HG03469 (cell line): ENCODE measurements at regions not wholly inside any gene's neighbourhood (a gene's known extent, or its start where the extent isn't known, plus 50 kb on each side); places are given as distances from the start of the nearest gene placed in this dataset.

Experiments
- ATAC-seq: cut with Tn5 transposase; IDR thresholded peaks from one replicate; pipeline ENCODE4 v1.9.1; 2021; ENCODE audit warnings: mild to moderate bottlenecking, moderate library complexity, moderate number of reproducible peaks; ENCODE audit not compliant: unreplicated experiment

DNA sequence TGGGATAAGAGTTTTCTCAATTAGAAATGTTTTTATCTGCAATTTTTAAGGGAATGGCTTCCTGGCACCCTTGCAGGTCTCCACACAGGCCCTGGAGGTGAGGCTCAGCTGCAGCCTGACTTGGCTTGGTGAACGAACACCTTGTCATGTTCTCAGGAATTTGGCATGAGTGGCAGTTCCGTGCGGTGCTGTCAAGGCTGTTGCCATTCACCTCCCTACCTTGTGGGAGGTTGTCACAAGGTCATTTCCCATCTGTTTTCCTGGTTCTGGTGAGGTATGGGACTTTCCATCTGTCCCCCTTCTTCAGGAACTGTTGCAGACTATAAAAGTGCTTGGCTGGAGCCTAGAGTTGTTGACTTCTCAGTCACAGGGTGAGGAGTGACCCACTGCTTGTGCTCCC, 82.9 kb downstream of the ELOVL4 start:
- no peak for ATAC-seq

DNA sequence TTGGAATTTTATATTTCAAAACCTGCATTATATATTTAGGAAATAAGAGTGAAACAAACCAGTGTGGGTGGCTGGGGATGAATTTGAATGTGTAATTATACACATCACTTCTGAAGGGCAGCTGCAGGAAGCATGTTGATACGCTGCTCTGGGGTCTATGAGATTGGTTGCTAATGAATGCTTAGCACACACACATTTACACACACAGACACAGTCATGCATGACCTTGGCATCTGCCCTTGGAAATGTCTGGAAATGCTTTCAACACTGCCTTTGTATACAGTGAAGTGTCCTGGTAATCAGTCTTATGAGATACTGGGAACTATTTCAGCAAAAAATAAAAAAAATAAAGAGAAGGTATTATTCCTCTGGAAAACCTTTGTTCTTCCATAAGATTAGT, 83.4 kb downstream of the ELOVL4 start:
- no peak for ATAC-seq

GRCh38 chr6:79863566-79863965, 83.8 kb downstream of the ELOVL4 start:
- ATAC-seq, result no peak

DNA sequence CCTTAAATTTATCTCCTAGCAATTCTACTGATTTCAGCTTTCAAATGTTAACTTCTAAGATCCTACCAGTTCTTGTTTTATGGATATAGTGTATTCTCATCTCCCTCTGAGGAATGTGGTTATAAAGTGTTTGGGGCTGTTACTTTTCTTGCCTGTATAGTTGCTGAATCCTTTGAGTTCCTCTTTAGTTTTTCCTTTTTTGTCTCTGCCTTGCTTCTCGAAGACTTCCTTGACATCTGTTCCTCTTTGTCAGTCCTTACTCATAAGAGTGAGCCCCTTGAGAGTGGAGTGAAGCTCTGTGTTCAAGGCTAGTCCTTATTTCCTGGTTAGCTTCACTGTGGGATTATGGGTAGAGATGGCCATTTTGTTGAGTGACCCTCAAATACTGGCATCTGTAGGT, 84.6 kb downstream of the ELOVL4 start:
- ATAC-seq, result no peak

DNA sequence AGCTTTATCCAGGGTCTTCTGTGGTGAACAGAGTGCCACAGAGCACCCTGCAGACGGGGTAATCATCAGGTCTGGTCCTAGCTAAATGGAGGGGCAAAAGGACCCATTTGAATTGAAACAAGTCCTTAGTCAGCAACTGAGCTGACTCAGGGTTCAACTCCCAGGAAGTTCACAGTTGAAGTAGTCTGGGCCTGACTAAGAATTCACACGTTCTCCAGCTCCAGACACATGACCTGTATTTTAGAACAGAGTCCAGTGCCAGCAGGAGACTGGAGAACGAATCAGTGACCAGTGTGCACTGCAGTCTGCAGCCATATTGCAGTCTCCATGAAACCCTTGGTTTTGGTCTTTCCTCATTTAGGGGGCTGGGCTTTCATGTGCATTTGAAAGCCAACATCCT, 85.2 kb downstream of the ELOVL4 start:
- no peak for ATAC-seq

GRCh38 chr6:79861023-79861422, 86.3 kb downstream of the ELOVL4 start:
- no peak for ATAC-seq

DNA sequence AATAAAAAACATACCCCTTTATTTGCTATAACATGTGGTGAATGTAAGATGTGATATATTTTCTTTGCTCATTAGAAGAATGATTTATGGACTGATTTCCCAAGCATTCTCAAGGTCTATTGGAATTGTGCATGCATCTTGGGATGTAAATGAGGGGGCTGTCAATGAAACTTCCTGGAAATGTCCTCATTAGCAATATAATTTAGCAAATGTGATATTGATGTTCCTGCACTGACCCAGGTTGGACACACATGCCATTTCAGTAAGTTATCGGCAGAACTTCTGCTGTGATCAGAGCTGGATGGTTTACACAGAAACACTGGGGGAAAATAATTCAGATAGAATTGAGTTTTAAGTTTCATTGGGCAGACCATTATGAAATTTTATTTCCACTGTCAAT, 99.9 kb downstream of the ELOVL4 start:
- ATAC-seq, result no peak

DNA sequence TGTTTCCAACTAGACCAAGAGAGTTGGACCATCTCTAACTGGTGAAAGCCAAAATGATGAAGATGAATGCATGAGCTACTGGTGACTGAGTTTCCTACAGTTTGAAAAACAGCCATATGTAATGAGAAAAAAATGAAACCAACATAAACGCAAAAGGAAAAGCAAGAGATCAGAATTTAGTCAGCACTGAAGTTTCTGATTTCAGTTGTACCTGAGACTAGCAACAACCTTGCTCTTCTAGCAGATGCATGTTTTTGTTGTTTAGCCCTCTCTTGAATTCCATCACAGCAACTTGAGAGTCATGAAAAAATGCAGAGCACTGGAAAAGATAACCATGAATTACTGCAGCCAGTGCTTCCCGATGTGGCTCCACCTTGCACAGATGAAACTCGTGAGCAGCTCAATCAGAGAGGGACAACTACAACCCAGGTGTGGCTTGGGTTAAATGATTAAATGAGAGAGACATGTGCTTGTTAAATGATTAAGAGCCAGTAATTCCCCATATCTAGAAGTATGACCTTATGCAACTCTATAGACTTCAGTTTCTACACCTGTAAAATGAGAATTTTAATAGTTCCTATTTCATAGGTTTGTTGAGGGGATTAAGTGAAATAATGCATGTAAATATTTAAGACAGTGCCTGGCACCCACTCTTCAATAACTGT, 104.8 kb downstream of the ELOVL4 start:
- ATAC-seq, result no peak

DNA sequence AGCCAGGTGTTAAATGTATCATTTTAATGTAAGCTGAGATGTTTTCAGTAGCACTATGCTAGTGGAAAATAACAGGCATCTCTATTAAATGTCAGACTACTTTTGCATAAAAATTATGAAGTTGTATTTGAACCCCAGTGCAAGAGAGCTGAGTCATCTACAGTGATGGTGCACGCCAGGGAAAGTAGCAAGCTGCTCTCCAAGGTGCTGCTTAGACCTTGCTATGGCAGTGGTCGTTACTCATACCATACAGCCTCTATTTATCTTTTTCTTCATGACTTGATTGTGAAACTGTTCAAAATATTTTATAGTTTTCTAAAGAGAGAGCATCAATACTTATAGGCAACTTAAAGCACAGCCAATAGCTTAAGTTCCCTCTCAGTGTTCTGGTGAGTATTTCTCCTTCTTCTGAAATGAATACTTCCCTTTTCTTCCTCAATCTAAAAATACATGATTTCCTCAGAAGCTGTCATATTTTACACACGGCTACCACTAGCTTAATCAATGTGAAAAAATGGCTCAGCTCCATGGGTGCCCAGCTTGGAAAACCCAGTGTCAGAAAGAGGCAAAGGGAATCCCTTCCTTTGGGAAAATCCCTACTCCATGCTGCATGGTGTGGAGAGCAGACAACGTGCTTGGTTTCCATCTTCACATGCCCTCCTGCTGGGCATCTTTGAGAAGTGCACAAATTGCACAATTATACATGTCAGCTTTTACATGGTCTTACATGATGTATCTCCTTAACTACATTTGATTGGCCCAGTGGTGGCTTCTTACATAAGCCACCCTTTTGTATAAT, 105.6 kb downstream of the ELOVL4 start:
- no peak for ATAC-seq

DNA sequence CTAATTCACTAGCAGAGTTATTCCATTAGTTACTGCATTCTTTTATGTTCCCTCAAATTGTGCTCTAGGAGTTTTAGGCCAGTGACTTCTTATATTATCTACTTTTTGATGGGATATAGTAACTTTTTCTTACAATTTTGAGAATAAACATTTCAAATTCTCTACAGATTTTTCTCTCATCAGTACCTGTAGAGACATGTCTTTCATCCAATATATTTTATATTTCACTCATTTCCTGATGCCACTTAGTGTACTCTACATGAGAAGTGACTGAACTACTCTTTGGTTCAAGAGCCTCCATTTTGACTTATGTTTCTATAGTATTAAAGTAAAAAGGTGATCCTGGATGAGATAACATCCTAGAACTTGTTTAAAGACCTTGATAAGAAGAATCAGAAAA, 108.5 kb downstream of the ELOVL4 start:
- no peak for ATAC-seq

GRCh38 chr6:79833964-79834284, 113.4 kb downstream of the ELOVL4 start:
- ATAC-seq, result no peak

DNA sequence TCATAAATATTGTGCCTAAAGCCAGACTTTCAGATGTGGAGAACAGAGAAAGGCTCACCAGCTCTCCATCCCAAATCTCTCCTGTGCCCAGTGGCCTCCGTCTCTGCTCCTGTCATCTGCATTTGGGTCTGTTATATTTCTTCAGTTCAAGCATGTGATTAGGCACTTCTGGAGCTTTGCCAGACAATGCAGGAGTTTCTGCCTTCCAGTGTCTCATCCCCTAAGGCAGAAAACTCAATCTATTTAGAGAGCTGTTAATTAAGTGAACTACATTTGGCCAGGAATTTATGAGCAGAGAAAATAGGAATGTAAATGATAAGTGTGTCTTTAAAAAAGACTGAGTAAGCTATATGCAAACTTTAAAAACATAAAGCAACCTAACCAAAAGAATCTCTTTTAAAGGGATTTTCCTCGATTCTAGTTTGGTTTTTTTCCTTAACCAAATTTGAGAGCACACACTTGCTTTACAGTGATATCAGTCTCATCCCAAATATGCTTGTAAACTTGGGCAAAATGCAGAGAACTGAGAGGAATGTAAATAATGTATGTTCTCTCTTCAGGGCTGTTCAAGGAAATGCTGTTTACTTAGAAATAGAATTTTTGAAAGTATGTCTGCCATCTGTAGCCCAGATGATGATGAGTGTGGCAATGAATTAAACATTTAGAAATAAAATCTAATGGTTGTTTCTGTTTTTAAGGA, 113.9 kb downstream of the ELOVL4 start:
- no peak for ATAC-seq

DNA sequence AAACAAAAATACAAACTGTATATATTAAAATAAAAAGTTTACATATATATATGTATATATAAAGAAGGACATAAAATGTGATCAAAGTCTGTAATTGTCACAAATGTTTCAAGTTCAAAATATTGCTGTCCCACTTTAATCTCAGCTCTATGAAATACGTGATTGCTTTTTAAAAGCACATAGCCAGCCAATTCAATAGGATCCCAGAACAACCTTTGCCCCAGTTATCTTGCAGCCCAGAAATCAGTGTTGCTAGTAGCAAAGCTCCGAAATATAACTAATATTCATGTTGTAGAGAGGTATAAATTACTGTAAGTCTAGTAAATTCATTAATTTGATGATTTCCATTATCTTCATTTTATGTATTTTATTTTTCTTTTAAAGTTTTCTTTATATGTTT, 114.6 kb downstream of the ELOVL4 start:
- no peak for ATAC-seq

DNA sequence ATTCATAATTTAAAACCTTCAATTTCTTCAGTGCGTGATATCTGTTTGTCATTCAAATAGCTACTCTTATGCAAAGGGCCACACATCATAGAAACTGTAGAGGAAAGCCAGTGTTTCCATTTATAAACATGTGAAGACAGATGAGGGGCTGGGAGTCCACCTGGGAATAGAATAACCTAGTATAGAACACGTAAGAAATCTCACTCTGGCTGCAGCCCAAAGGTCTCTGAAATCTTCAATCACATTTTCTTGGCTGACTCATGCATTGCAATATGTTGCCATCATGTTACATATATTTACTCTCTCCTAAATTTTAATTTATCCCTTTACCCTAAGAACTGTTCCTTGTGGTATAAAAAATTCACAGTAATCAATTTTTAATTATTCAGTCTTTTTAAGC, 123.2 kb downstream of the ELOVL4 start:
- ATAC-seq, result no peak

- ATAC-seq, result no peak
Observed at GRCh38 chr6:79821859-79822258, 125.5 kb downstream of the ELOVL4 start.

DNA sequence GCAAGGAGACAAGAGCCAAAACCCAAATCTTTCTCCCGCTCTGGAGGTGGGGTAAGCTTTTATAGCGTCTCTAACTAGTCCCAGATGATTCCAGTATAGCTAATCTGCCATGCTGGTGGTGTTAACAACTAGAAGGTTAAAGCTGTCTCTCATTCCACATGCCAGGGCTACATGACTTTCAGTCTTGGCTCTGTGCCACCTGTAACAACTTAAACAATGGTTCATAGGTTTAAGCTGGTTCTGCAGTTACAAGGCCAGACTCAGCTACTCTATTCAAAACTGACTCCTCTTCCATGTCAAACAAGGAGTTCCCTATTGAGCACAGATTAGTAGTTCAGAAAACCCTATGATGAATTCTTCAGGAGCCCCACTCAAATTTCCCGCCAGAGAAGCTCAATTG, 128.9 kb downstream of the ELOVL4 start:
- ATAC-seq, result no peak

- ATAC-seq, result no peak
Observed at GRCh38 chr6:79814940-79815339, 132.4 kb downstream of the ELOVL4 start.

DNA sequence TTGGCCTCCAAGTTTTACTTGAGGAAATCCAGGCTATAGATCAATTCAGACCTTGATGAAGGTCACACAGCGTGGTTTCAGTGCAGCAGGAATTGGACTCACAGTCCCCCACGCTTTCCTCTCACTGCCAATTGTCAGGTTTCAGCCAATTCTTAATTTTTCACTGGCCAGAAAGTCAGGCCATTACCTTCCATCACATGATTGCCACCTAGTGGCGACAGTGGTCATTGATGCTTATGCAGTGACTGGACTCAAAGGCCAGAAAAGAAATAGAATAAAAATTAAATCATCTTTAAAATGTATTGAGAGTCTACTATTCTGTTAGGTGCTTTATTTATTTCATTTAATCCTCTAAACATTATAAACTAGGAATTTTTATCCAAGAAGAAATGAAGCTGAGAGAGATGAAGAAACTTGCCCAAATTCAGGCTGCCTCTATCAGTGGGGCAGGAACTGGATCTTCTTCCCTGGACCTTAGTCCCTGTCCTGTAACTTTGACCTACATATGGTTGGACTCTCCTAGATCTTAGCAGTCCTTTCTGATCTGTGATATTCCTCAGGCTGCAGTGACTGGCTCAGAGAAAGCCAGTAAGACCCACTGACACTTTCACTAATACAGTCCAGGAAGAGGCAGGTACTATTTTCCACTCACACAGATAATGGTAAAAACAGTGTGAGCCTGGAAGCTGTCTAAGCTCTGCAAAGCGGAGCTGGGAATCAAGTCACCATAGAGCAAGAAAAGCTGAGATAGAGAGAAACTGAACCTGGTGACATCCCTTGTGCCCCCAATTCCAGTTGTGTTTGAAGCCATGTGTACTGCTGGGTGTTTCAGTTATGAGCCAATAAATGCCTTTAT, 133.3 kb downstream of the ELOVL4 start:
- peak; percentile 98 for ATAC-seq

DNA sequence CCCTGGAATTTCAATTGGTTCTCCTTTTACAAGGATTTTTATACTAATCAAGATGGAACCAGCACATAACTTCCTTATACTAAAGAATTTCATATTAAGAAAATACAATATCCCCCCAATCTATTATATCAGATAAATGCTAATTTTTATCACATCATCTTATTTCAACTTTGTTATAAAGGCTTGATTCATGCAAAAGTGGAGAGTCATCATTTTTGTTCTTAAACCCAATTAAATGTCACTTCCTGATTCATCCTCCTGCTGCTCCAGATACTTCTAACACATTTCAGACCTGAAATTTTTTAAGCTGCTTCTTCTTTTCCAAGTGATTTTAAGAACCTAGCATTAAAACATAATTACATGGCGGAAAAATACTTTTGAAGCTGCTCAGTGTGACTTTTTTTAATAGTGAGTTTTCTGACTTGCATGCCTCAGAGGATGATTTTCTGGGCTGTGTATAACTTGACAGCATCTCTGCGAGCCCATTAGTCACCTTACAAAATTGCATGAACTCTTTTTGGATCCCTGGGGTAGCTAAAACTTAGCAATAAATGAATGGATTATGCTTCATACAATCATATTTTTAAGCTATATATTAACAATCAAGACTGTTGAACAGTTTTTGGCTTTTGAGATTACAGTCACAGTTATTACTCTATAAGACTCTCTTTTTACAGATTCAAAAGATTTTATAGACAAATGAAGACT, 134.1 kb downstream of the ELOVL4 start:
- no peak for ATAC-seq

- no peak for ATAC-seq
Observed at GRCh38 chr6:79812195-79812594, 135.2 kb downstream of the ELOVL4 start.

DNA sequence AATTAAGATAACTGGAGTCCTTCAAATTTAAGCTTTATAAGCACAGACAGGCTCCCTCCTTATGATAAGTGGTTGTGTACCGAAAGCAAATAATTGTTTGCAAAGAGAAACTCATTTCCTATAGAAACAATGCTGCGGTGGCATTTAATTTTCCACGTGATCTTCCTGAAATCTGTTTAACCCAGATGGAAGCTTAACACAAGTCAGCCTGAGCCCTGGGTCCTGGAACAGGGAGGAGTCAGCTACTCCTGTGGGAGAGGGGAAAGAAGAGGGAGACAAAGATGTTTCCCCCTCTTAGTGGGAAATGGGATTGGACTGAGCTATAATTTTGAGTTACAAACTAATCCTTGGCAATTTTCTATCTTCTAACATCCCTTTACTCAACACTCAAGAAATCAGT, 136.5 kb downstream of the ELOVL4 start:
- no peak for ATAC-seq
